A673 (cell line): ENCODE measurements at regions not wholly inside any gene's neighbourhood (a gene's known extent, or its start where the extent isn't known, plus 50 kb on each side); places are given as distances from the start of the nearest gene placed in this dataset.
"Not testable (repeated sequence)": the region's sequence is repeated elsewhere in the genome, so short reads cannot be mapped to it uniquely, and the experiment has no call there.

ENCODE experiments used
- BruUV-seq: library from RNA; stranded (reverse); fragments of 400-500 nt; replicated peaks from 2 replicates; lab custom pipeline; 2021; lab: Mats Ljungman, UMichigan
- CTCF ChIA-PET: fragments of 300-600 bp; sonication (Branson Sonifier 250); formaldehyde crosslinking; loops from one replicate; lab custom pipeline; 2022; ENCODE audit warnings: antibody characterized with exemption; lab: Charles Lee
- POLR2A ChIA-PET: fragments of 300-600 bp; sonication (Branson Sonifier 250); formaldehyde crosslinking; loops from one replicate; lab custom pipeline; 2022; ENCODE audit warnings: antibody characterized with exemption; ENCODE audit not compliant: low non-redundant PET; lab: Charles Lee
- DNase-seq: peaks from one replicate; pipeline ENCODE4 v3.0.0-alpha.2; 2015; ENCODE audit warnings: low spot score
- H3K27ac ChIP-seq: fragments of 200-600 bp; sonication (generic); 2 replicates; pipeline ENCODE4 v1.5.1; 2016; ENCODE audit warnings: mixed run types, low read depth, mild to moderate bottlenecking, mixed read lengths, antibody characterized with exemption, low read length; ENCODE audit not compliant: poor library complexity, severe bottlenecking
- H3K27me3 ChIP-seq: fragments of 200-600 bp; sonication (generic); replicated peaks from 2 replicates; pipeline ENCODE4 v1.6.1; 2017; ENCODE audit warnings: mixed run types, low read depth, mild to moderate bottlenecking, mixed read lengths, antibody characterized with exemption, low read length; ENCODE audit not compliant: insufficient read depth, poor library complexity
- H3K36me3 ChIP-seq: fragments of 200-600 bp; sonication (generic); 2 replicates; pipeline ENCODE4 v1.6.1; 2016; ENCODE audit warnings: mixed run types, mild to moderate bottlenecking, mixed read lengths, antibody characterized with exemption, low read length; ENCODE audit not compliant: insufficient read depth, poor library complexity, severe bottlenecking
- H3K4me1 ChIP-seq: fragments of 200-600 bp; sonication (generic); 2 replicates; pipeline ENCODE4 v1.6.1; 2017; ENCODE audit warnings: mixed run types, mild to moderate bottlenecking, mixed read lengths, antibody characterized with exemption, low read length; ENCODE audit not compliant: insufficient read depth, poor library complexity, severe bottlenecking
- H3K4me3 ChIP-seq: fragments of 200-600 bp; sonication (generic); 2 replicates; pipeline ENCODE4 v1.5.1; 2016; ENCODE audit warnings: low read depth, mixed run types, mild to moderate bottlenecking, mixed read lengths, low read length; ENCODE audit not compliant: poor library complexity, severe bottlenecking
- H3K9me3 ChIP-seq: fragments of 200-600 bp; sonication (generic); 2 replicates; pipeline ENCODE4 v1.6.1; 2016; ENCODE audit warnings: mixed run types, low read depth, mild to moderate bottlenecking, mixed read lengths, antibody characterized with exemption, low read length; ENCODE audit not compliant: poor library complexity, severe bottlenecking
- CTCF ChIP-seq: fragments of 300-800, 200-600 bp; sonication (generic); conservative IDR thresholded peaks from 2 replicates; pipeline ENCODE4 v1.5.1; 2017; ENCODE audit warnings: low read depth, mild to moderate bottlenecking, antibody characterized with exemption, low read length, moderate library complexity, mixed read lengths
- EZH2 ChIP-seq: fragments of 200-600 bp; sonication (generic); IDR thresholded peaks from 2 replicates; pipeline ENCODE4 v1.6.1; 2017; ENCODE audit warnings: borderline replicate concordance, low read depth, mild to moderate bottlenecking, mixed read lengths, antibody characterized with exemption, low read length; ENCODE audit not compliant: poor library complexity, severe bottlenecking
- intact Hi-C: fragments of 100-400 bp; cut with micrococcal nuclease; formaldehyde crosslinking; loops from one replicate; pipeline ENCODE4 v1.10.0; 2022; ENCODE audit not compliant: unreplicated experiment

- no peaks in the 10 kb centered on the region for H3K36me3 ChIP-seq
- H3K9me3 ChIP-seq, result no peaks in the 10 kb centered on the region
- H3K4me1 ChIP-seq, result no peaks in the 10 kb centered on the region
- DNase-seq, result no peak
- ChIA-PET POLR2A (no interaction called here), CTCF (no interaction called here)
- intact Hi-C loops, result no loop called here
- TF ChIP-seq CTCF (no peak), EZH2 (no peak)
- no peak overlapping the region for H3K27ac ChIP-seq
- H3K27me3 ChIP-seq, result no peaks in the 10 kb centered on the region
- H3K4me3 ChIP-seq, result no peak overlapping the region
- no TSS peak for BruUV-seq
Observed at GRCh38 chr2:14501061-14501460, 131.5 kb upstream of the LRATD1 start.

- H3K9me3 ChIP-seq, H3K27me3 ChIP-seq, CTCF ChIA-PET, intact Hi-C loops, H3K36me3 ChIP-seq, POLR2A ChIA-PET, H3K4me1 ChIP-seq, H3K4me3 ChIP-seq, H3K27ac ChIP-seq, BruUV-seq, DNase-seq: not testable (repeated sequence)
Observed at GRCh38 chr2:14506955-14507354, 125.6 kb upstream of the LRATD1 start.

- Histone ChIP-seq H3K4me3 (no peak overlapping the region), H3K9me3 (no peaks in the 10 kb centered on the region), H3K36me3 (no peaks in the 10 kb centered on the region), H3K27ac (no peak overlapping the region), H3K27me3 (no peaks in the 10 kb centered on the region), H3K4me1 (no peaks in the 10 kb centered on the region)
- TF ChIP-seq CTCF (no peak), EZH2 (no peak)
- ChIA-PET POLR2A (no interaction called here), CTCF (no interaction called here)
- DNase-seq, result no peak
- intact Hi-C loops, result no loop called here
- BruUV-seq, result no TSS peak
Observed at GRCh38 chr2:14511541-14511940, 121.0 kb upstream of the LRATD1 start.

- POLR2A ChIA-PET, result no interaction called here
- intact Hi-C loops, result no loop called here
- no peaks in the 10 kb centered on the region for H3K27me3 ChIP-seq
- H3K36me3 ChIP-seq, result no peaks in the 10 kb centered on the region
- H3K9me3 ChIP-seq, result no peaks in the 10 kb centered on the region
- CTCF ChIA-PET, result no interaction called here
- H3K4me3 ChIP-seq, result no peak overlapping the region
- TF ChIP-seq CTCF (no peak), EZH2 (no peak)
- H3K4me1 ChIP-seq, result no peaks in the 10 kb centered on the region
- H3K27ac ChIP-seq, result no peak overlapping the region
- DNase-seq, result no peak
- BruUV-seq, result no TSS peak
Observed at GRCh38 chr2:14513903-14514302, 118.6 kb upstream of the LRATD1 start.
